ENCODE measurements at regions not wholly inside any gene's neighbourhood (a gene's known extent, or its start where the extent isn't known, plus 50 kb on each side); places are given as distances from the start of the nearest gene placed in this dataset.

DNA sequence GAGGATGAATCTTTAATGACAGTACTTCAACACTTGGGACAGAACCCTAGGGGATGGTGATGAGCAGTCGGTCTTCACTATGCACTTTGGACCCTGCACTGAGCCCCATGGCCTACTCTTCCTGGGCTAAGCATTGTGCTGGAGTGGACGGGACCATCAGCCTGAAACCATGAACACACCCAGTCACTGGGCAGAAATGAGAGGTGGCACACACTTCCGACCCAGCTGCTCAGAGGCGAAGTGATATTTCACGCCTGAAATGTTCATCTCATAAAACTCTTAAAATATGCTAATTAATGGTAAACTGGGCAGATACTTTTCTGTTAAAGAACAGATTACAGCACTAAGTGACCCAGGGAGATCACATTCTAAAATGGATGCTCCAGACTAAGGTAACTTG lies 150.3 kb upstream of the NDUFV2 start:
- TF ChIP-seq, protein P1, sequence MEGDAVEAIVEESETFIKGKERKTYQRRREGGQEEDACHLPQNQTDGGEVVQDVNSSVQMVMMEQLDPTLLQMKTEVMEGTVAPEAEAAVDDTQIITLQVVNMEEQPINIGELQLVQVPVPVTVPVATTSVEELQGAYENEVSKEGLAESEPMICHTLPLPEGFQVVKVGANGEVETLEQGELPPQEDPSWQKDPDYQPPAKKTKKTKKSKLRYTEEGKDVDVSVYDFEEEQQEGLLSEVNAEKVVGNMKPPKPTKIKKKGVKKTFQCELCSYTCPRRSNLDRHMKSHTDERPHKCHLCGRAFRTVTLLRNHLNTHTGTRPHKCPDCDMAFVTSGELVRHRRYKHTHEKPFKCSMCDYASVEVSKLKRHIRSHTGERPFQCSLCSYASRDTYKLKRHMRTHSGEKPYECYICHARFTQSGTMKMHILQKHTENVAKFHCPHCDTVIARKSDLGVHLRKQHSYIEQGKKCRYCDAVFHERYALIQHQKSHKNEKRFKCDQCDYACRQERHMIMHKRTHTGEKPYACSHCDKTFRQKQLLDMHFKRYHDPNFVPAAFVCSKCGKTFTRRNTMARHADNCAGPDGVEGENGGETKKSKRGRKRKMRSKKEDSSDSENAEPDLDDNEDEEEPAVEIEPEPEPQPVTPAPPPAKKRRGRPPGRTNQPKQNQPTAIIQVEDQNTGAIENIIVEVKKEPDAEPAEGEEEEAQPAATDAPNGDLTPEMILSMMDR (IDR thresholded peaks at IDR 0.05): no peak
- no peak for TF ChIP-seq POLR2AphosphoS5 (IDR thresholded peaks at IDR 0.05; ENCODE audit: insufficient read depth in 1 of 2, low read depth in 1 of 2)
